H9 (cell line): ENCODE measurements at regions not wholly inside any gene's neighbourhood (a gene's known extent, or its start where the extent isn't known, plus 50 kb on each side); places are given as distances from the start of the nearest gene placed in this dataset.

Experiments
- DNase-seq: peaks from one replicate; pipeline ENCODE4 v3.0.0-alpha.2; 2017
- H2AFZ ChIP-seq: one replicate; pipeline ENCODE4 v1.6.1; 2013; ENCODE audit warnings: mild to moderate bottlenecking, low read length, control low read depth, moderate library complexity
- H2AK5ac ChIP-seq: 2 replicates; pipeline ENCODE4 v1.6.1; 2013; ENCODE audit warnings: low read length, control low read depth, mixed read lengths; ENCODE audit not compliant: insufficient read length
- H2BK120ac ChIP-seq: one replicate; pipeline ENCODE4 v1.6.1; 2013; ENCODE audit warnings: low read depth, mild to moderate bottlenecking, low read length, control low read depth, inconsistent platforms; ENCODE audit not compliant: poor library complexity, severe bottlenecking
- H2BK12ac ChIP-seq: 2 replicates; pipeline ENCODE4 v1.6.1; 2013; ENCODE audit warnings: low read length, control low read depth, mixed read lengths, low read depth; ENCODE audit not compliant: insufficient read length
- H2BK15ac ChIP-seq: 2 replicates; pipeline ENCODE4 v1.6.1; 2013; ENCODE audit warnings: low read depth, low read length, control low read depth
- H2BK20ac ChIP-seq: one replicate; pipeline ENCODE4 v1.6.1; 2013; ENCODE audit warnings: low read depth, mild to moderate bottlenecking, low read length, control low read depth, inconsistent platforms; ENCODE audit not compliant: poor library complexity, severe bottlenecking
- H2BK5ac ChIP-seq: 2 replicates; pipeline ENCODE4 v1.6.1; 2013; ENCODE audit warnings: low read length, control low read depth, mixed read lengths; ENCODE audit not compliant: insufficient read length
- H3K14ac ChIP-seq: 2 replicates; pipeline ENCODE4 v1.6.1; 2013; ENCODE audit warnings: low read length, control low read depth; ENCODE audit not compliant: insufficient read depth
- H3K18ac ChIP-seq: 2 replicates; pipeline ENCODE4 v1.6.1; 2013; ENCODE audit warnings: low read depth, mild to moderate bottlenecking, mixed read lengths, low read length, control low read depth; ENCODE audit not compliant: insufficient read length
- H3K23ac ChIP-seq: 2 replicates; pipeline ENCODE4 v1.6.1; 2013; ENCODE audit warnings: low read length, control low read depth, mixed read lengths, low read depth; ENCODE audit not compliant: insufficient read length
- H3K23me2 ChIP-seq: 2 replicates; pipeline ENCODE4 v1.6.1; 2013; ENCODE audit warnings: low read depth, mild to moderate bottlenecking, mixed read lengths, low read length, control low read depth; ENCODE audit not compliant: insufficient read length, poor library complexity, severe bottlenecking
- H3K27ac ChIP-seq: 2 replicates; pipeline ENCODE4 v1.5.1; 2013; ENCODE audit warnings: low read length, control low read depth, mixed read lengths, low read depth; ENCODE audit not compliant: insufficient read length
- H3K27me3 ChIP-seq: 2 replicates; pipeline ENCODE4 v1.6.1; 2013; ENCODE audit warnings: low read length, control low read depth, inconsistent platforms; ENCODE audit not compliant: insufficient read depth
- H3K4ac ChIP-seq: 2 replicates; pipeline ENCODE4 v1.6.1; 2013; ENCODE audit warnings: low read depth, mild to moderate bottlenecking, control low read depth, inconsistent platforms, low read length, moderate library complexity
- H3K4me1 ChIP-seq: 2 replicates; pipeline ENCODE4 v1.6.1; 2013; ENCODE audit warnings: low read length, control low read depth, inconsistent platforms; ENCODE audit not compliant: insufficient read depth
- H3K4me2 ChIP-seq: 2 replicates; pipeline ENCODE4 v1.6.1; 2013; ENCODE audit warnings: low read length, control low read depth, mixed read lengths; ENCODE audit not compliant: insufficient read length, insufficient read depth
- H3K56ac ChIP-seq: 2 replicates; pipeline ENCODE4 v1.6.1; 2013; ENCODE audit warnings: low read depth, mild to moderate bottlenecking, mixed read lengths, low read length, control low read depth; ENCODE audit not compliant: insufficient read length
- H3K79me1 ChIP-seq: 2 replicates; pipeline ENCODE4 v1.6.1; 2013; ENCODE audit warnings: low read depth, mild to moderate bottlenecking, moderate library complexity, low read length, control low read depth, inconsistent platforms; ENCODE audit not compliant: insufficient read depth, poor library complexity, severe bottlenecking
- H3K79me2 ChIP-seq: 2 replicates; pipeline ENCODE4 v1.6.1; 2013; ENCODE audit warnings: low read length, control low read depth, inconsistent platforms; ENCODE audit not compliant: insufficient read depth
- H3K9ac ChIP-seq: 2 replicates; pipeline ENCODE4 v1.6.1; 2013; ENCODE audit warnings: low read length, control low read depth, mixed read lengths; ENCODE audit not compliant: insufficient read length; ENCODE audit errors: extremely low read depth
- H3K9me3 ChIP-seq: one replicate; pipeline ENCODE4 v1.6.1; 2013; ENCODE audit warnings: low read depth, low read length, inconsistent platforms; ENCODE audit not compliant: control insufficient read depth
- H3T11ph ChIP-seq: one replicate; pipeline ENCODE4 v1.6.1; 2013; ENCODE audit warnings: mild to moderate bottlenecking, low read length, control low read depth, inconsistent platforms
- H4K20me1 ChIP-seq: one replicate; pipeline ENCODE4 v1.6.1; 2013; ENCODE audit not compliant: control insufficient read depth, insufficient read length, insufficient read depth
- H4K5ac ChIP-seq: 2 replicates; pipeline ENCODE4 v1.6.1; 2013; ENCODE audit warnings: low read depth, mild to moderate bottlenecking, mixed read lengths, low read length, control low read depth; ENCODE audit not compliant: insufficient read length
- H4K8ac ChIP-seq: replicated peaks from 2 replicates; pipeline ENCODE4 v1.6.1; 2013; ENCODE audit warnings: low read length, control low read depth, mixed read lengths, low read depth; ENCODE audit not compliant: insufficient read length
- H4K91ac ChIP-seq: 2 replicates; pipeline ENCODE4 v1.6.1; 2013; ENCODE audit warnings: low read depth, mild to moderate bottlenecking, moderate library complexity, mixed read lengths, low read length, control low read depth; ENCODE audit not compliant: insufficient read length
- H3K27ac Mint-ChIP-seq, 3 experiments: 2 replicates in 2 of 3; 3 replicates in 1 of 3; pipeline ENCODE4 v1.8.0; 2020 to 2021; ENCODE audit warnings: mixed read lengths in 3 of 3, mild to moderate bottlenecking in 1 of 3, moderate library complexity in 1 of 3
- H3K27me3 Mint-ChIP-seq: 2 replicates; pipeline ENCODE4 v1.8.0; 2021; ENCODE audit warnings: low read depth, mild to moderate bottlenecking, moderate library complexity, mixed read lengths
- H3K36me3 Mint-ChIP-seq, 3 experiments: 2 replicates in 2 of 3; 3 replicates in 1 of 3; pipeline ENCODE4 v1.8.0; 2020 to 2021; ENCODE audit warnings: low read depth in 3 of 3, mixed read lengths in 3 of 3; ENCODE audit not compliant: insufficient read depth in 1 of 3
- H3K4me1 Mint-ChIP-seq, 2 experiments: 2 replicates each; pipeline ENCODE4 v1.8.0; 2020; ENCODE audit warnings: mixed read lengths in 2 of 2
- H3K4me3 Mint-ChIP-seq, 2 experiments: 2 replicates in 1 of 2; 3 replicates in 1 of 2; pipeline ENCODE4 v1.8.0; 2020 to 2021; ENCODE audit warnings: mild to moderate bottlenecking in 2 of 2, mixed read lengths in 2 of 2, moderate library complexity in 1 of 2
- H3K9me3 Mint-ChIP-seq, 2 experiments: 2 replicates in 1 of 2; 3 replicates in 1 of 2; pipeline ENCODE4 v1.8.0; 2020; ENCODE audit warnings: mild to moderate bottlenecking in 2 of 2, mixed read lengths in 2 of 2, moderate library complexity in 1 of 2
- CTCF ChIP-seq: fragments of 200-600 bp; sonication (generic); conservative IDR thresholded peaks from 3 replicates; pipeline ENCODE4 v1.8.0; 2021; ENCODE audit warnings: antibody characterized with exemption, mild to moderate bottlenecking
- WGBS: extraction: QIAGEN DNeasy Blood & Tissue Kit; methylation state at CpG from one replicate; pipeline ENCODE4 v1.1.7; 2013; ENCODE audit warnings: missing lambda C conversion rate, low lambda C conversion rate, mixed read lengths; ENCODE audit not compliant: insufficient read length; ENCODE audit errors: extremely low coverage; 5-methylcytosine and 5-hydroxymethylcytosine counted together

GRCh38 chr20:30511322-30512030, 746.0 kb upstream of the DEFB115 start:
- Mint-ChIP-seq H3K4me1 (no peaks in the 10 kb centered on the region), H3K27me3 (peaks cover 5% of the 10 kb centered on the region; the same call in 1 of the 2 replicates), H3K4me3 (peak overlapping the region in 1 of 2 experiments; percentile 23; a peak in 1 of 5 replicates), H3K27ac (no peak overlapping the region), H3K9me3 (peaks cover 89 to 98% of the 10 kb centered on the region in 2 experiments), H3K36me3 (peaks cover 24 to 47% (median 42%) of the 10 kb centered on the region in 3 experiments)
- no peak overlapping the region for H2BK120ac ChIP-seq
- no peak overlapping the region for H3K4ac ChIP-seq
- H3K4me2 ChIP-seq, result no peak overlapping the region
- H2BK15ac ChIP-seq, result no peak overlapping the region
- no peak overlapping the region for H3T11ph ChIP-seq
- H2AFZ ChIP-seq, result no peak overlapping the region
- no peak overlapping the region for H2BK12ac ChIP-seq
- H4K8ac ChIP-seq, result no peak overlapping the region
- H3K56ac ChIP-seq, result no peak overlapping the region
- no peaks in the 10 kb centered on the region for H3K4me1 ChIP-seq
- H4K5ac ChIP-seq, result no peak overlapping the region
- H3K9ac ChIP-seq, result no peak overlapping the region
- no peak overlapping the region for H4K91ac ChIP-seq
- no CpG with 5 or more reads among the region's 39 CpGs for WGBS
- H4K20me1 ChIP-seq, result no peaks in the 10 kb centered on the region
- H3K27ac ChIP-seq, result no peak overlapping the region
- H3K14ac ChIP-seq, result no peak overlapping the region
- no peaks in the 10 kb centered on the region for H3K79me1 ChIP-seq
- no peak overlapping the region for H2AK5ac ChIP-seq
- H2BK20ac ChIP-seq, result no peak overlapping the region
- TF ChIP-seq CTCF, result no peak
- no peaks in the 10 kb centered on the region for H3K79me2 ChIP-seq
- DNase-seq, result no peak
- no peak overlapping the region for H3K23ac ChIP-seq
- H3K18ac ChIP-seq, result no peak overlapping the region
- no peaks in the 10 kb centered on the region for H3K27me3 ChIP-seq
- H3K23me2 ChIP-seq, result no peaks in the 10 kb centered on the region
- H2BK5ac ChIP-seq, result no peak overlapping the region
- peaks cover 78% of the 10 kb centered on the region for H3K9me3 ChIP-seq
